H1 (cell line): ENCODE measurements at regions not wholly inside any gene's neighbourhood (a gene's known extent, or its start where the extent isn't known, plus 50 kb on each side); places are given as distances from the start of the nearest gene placed in this dataset.
A peak's percentile ranks its signal among the peaks of the same experiment; 100 is the strongest.

Experiments used
- CTCF ChIA-PET: fragments of 300-600 bp; sonication (Branson Sonifier 250); formaldehyde crosslinking; loops from one replicate; lab custom pipeline; 2021; ENCODE audit not compliant: partially characterized antibody; lab: Charles Lee
- POLR2A ChIA-PET: fragments of 300-600 bp; sonication (Branson Sonifier 250); formaldehyde crosslinking; loops from one replicate; lab custom pipeline; 2021; ENCODE audit warnings: inconsistent platforms; ENCODE audit not compliant: partially characterized antibody; lab: Charles Lee
- DNase-seq, 2 experiments: peaks; one replicate each; pipeline versions ENCODE4 v3.0.0 to v3.0.0-alpha.2; 2010 to 2022; ENCODE audit warnings: low spot score in 2 of 2, low read depth in 1 of 2, mixed read lengths in 1 of 2
- FAIRE-seq: peaks from 2 replicates; lab custom pipeline; 2011; peaks lifted over from hg19 to GRCh38; lab: Jason Lieb, UNC
- H2AFZ ChIP-seq: 2 replicates; pipeline ENCODE4 v1.8.1; 2012; ENCODE audit warnings: low read length, inconsistent platforms
- H2AK5ac ChIP-seq: 2 replicates; pipeline ENCODE4 v1.6.1; 2013; ENCODE audit warnings: low read depth, low read length
- H2BK120ac ChIP-seq: replicated peaks from 2 replicates; pipeline ENCODE3; 2013; ENCODE audit warnings: low read depth, low read length, inconsistent platforms
- H2BK12ac ChIP-seq: 2 replicates; pipeline ENCODE4 v1.6.1; 2013; ENCODE audit warnings: low read depth, low read length
- H2BK15ac ChIP-seq: 2 replicates; pipeline ENCODE4 v1.6.1; 2013; ENCODE audit warnings: low read length
- H2BK20ac ChIP-seq: 2 replicates; pipeline ENCODE4 v1.6.1; 2013; ENCODE audit warnings: low read length
- H2BK5ac ChIP-seq: 2 replicates; pipeline ENCODE4 v1.6.1; 2013; ENCODE audit warnings: low read depth, low read length
- H3K14ac ChIP-seq: 2 replicates; pipeline ENCODE4 v1.6.1; 2013; ENCODE audit warnings: inconsistent platforms; ENCODE audit not compliant: insufficient read length
- H3K18ac ChIP-seq: 2 replicates; pipeline ENCODE4 v1.6.1; 2013; ENCODE audit warnings: low read length; ENCODE audit errors: extremely low read depth
- H3K23ac ChIP-seq: 2 replicates; pipeline ENCODE4 v1.6.1; 2013; ENCODE audit warnings: inconsistent platforms; ENCODE audit not compliant: insufficient read length
- H3K23me2 ChIP-seq: 2 replicates; pipeline ENCODE4 v1.6.1; 2013; ENCODE audit warnings: low read depth, low read length
- H3K27ac ChIP-seq: 2 replicates; pipeline ENCODE4 v1.6.1; 2011; ENCODE audit warnings: low read depth, low read length, inconsistent platforms
- H3K27me3 ChIP-seq, 4 experiments: replicated peaks in 1 of 4; 1 replicate in 1 of 4; 2 replicates in 3 of 4; pipeline versions ENCODE4 v1.6.1 to v1.8.1; 2011 to 2013; ENCODE audit warnings: low read length in 3 of 4, mild to moderate bottlenecking in 3 of 4, inconsistent platforms in 2 of 4, mixed read lengths in 2 of 4, moderate library complexity in 1 of 4; ENCODE audit not compliant: control insufficient read depth in 3 of 4, insufficient read depth in 3 of 4; ENCODE audit errors: extremely low read depth in 1 of 4
- H3K36me3 ChIP-seq, 4 experiments: 2 replicates each; pipeline versions ENCODE4 v1.6.1 to v1.8.1; 2011 to 2013; ENCODE audit warnings: mild to moderate bottlenecking in 4 of 4, low read length in 3 of 4, moderate library complexity in 2 of 4, control low read depth in 1 of 4, inconsistent platforms in 1 of 4; ENCODE audit not compliant: insufficient read depth in 4 of 4, control insufficient read depth in 2 of 4
- H3K4ac ChIP-seq: replicated peaks from 2 replicates; pipeline ENCODE3; 2013; ENCODE audit warnings: low read length, low read depth, mixed read lengths, inconsistent platforms; ENCODE audit not compliant: insufficient read length
- H3K4me1 ChIP-seq, 4 experiments: replicated peaks in 1 of 4; 1 replicate in 1 of 4; 2 replicates in 3 of 4; pipeline versions ENCODE4 v1.6.1 to v1.8.1; 2011 to 2013; ENCODE audit warnings: low read length in 3 of 4, inconsistent platforms in 2 of 4, mixed read lengths in 1 of 4; ENCODE audit not compliant: insufficient read depth in 4 of 4, control insufficient read depth in 3 of 4
- H3K4me2 ChIP-seq, 2 experiments: 2 replicates each; pipeline versions ENCODE4 v1.6.1 to v1.8.1; 2011 to 2013; ENCODE audit warnings: low read depth in 2 of 2, low read length in 2 of 2, control low read depth in 1 of 2, inconsistent platforms in 1 of 2, mild to moderate bottlenecking in 1 of 2; ENCODE audit not compliant: insufficient read depth in 1 of 2
- H3K4me3 ChIP-seq, 4 experiments: fragments of 200-600, 300-600 bp in 1 of 4; sonication (generic), shearing (Covaris generic), sonication (Bioruptor Twin) in 1 of 4; 2 replicates each; pipeline versions ENCODE4 v1.5.1 to v1.8.1; 2011 to 2016; ENCODE audit warnings: low read length in 4 of 4, low read depth in 3 of 4, control low read depth in 2 of 4, inconsistent platforms in 2 of 4, mild to moderate bottlenecking in 2 of 4, mixed read lengths in 1 of 4, moderate library complexity in 1 of 4; ENCODE audit not compliant: insufficient read depth in 2 of 4; ENCODE audit errors: extremely low read depth in 1 of 4
- H3K56ac ChIP-seq: replicated peaks from 2 replicates; pipeline ENCODE3; 2013; ENCODE audit warnings: low read depth, mild to moderate bottlenecking, mixed read lengths, low read length, inconsistent platforms; ENCODE audit not compliant: insufficient read length
- H3K79me1 ChIP-seq: 2 replicates; pipeline ENCODE4 v1.6.1; 2013; ENCODE audit warnings: low read depth, low read length, control low read depth
- H3K79me2 ChIP-seq, 2 experiments: 2 replicates each; pipeline versions ENCODE4 v1.6.1 to v1.8.1; 2012 to 2013; ENCODE audit warnings: low read length in 2 of 2, mild to moderate bottlenecking in 2 of 2, inconsistent platforms in 1 of 2; ENCODE audit not compliant: insufficient read depth in 2 of 2, control insufficient read depth in 1 of 2
- H3K9ac ChIP-seq, 4 experiments: replicated peaks in 1 of 4; 1 replicate in 1 of 4; 2 replicates in 3 of 4; pipeline versions ENCODE4 v1.6.1 to v1.8.1; 2011 to 2013; ENCODE audit warnings: low read depth in 3 of 4, low read length in 3 of 4, control low read depth in 2 of 4, mild to moderate bottlenecking in 2 of 4, moderate library complexity in 2 of 4, inconsistent platforms in 1 of 4; ENCODE audit errors: extremely low read depth in 1 of 4
- H3K9me3 ChIP-seq, 2 experiments: 2 replicates each; pipeline versions ENCODE4 v1.6.1 to v1.8.1; 2012 to 2013; ENCODE audit warnings: mild to moderate bottlenecking in 2 of 2, moderate library complexity in 2 of 2, control low read depth in 1 of 2, inconsistent platforms in 1 of 2, low read depth in 1 of 2, low read length in 1 of 2, mixed read lengths in 1 of 2; ENCODE audit not compliant: insufficient read depth in 2 of 2
- H4K20me1 ChIP-seq, 2 experiments: replicated peaks in 1 of 2; 2 replicates each; pipeline versions ENCODE3 to v1.8.1; 2011 to 2013; ENCODE audit warnings: inconsistent platforms in 2 of 2, low read length in 2 of 2, mild to moderate bottlenecking in 1 of 2; ENCODE audit not compliant: insufficient read depth in 2 of 2, control insufficient read depth in 1 of 2
- H4K5ac ChIP-seq: 2 replicates; pipeline ENCODE4 v1.6.1; 2013; ENCODE audit warnings: low read length, low read depth, mixed read lengths, inconsistent platforms; ENCODE audit not compliant: insufficient read length
- H4K8ac ChIP-seq: 2 replicates; pipeline ENCODE4 v1.8.0; 2013; ENCODE audit warnings: mild to moderate bottlenecking, moderate library complexity, low read length, inconsistent platforms; ENCODE audit not compliant: insufficient read depth; ENCODE audit errors: extremely low read depth
- H4K91ac ChIP-seq: replicated peaks from 2 replicates; pipeline ENCODE3; 2013; ENCODE audit warnings: low read length, mixed read lengths, inconsistent platforms; ENCODE audit not compliant: insufficient read length
- CHD2 ChIP-seq: IDR thresholded peaks from 2 replicates; pipeline ENCODE4 v1.6.1; 2012; ENCODE audit warnings: low read length, improper control_type of control experiment
- EGR1 ChIP-seq: IDR thresholded peaks from 2 replicates; pipeline ENCODE4 v1.6.1; 2011; ENCODE audit warnings: low read depth, low read length, borderline replicate concordance
- JUND ChIP-seq: IDR thresholded peaks from 2 replicates; pipeline ENCODE4 v1.6.1; 2011; ENCODE audit warnings: mild to moderate bottlenecking, improper control_type of control experiment, low read length
- POU5F1 ChIP-seq: IDR thresholded peaks from 2 replicates; pipeline ENCODE4 v1.6.1; 2011; ENCODE audit warnings: low read depth, mild to moderate bottlenecking, low read length, moderate library complexity
- RFX5 ChIP-seq: IDR thresholded peaks from 2 replicates; pipeline ENCODE4 v1.6.1; 2011; ENCODE audit warnings: low read depth, low read length, improper control_type of control experiment, borderline replicate concordance
- SIN3A ChIP-seq, 2 experiments: IDR thresholded peaks in 1 of 2; conservative IDR thresholded peaks in 1 of 2; 2 replicates each; pipeline ENCODE4 v1.6.1; 2011 to 2012; ENCODE audit warnings: low read length in 2 of 2, improper control_type of control experiment in 1 of 2, low read depth in 1 of 2, mild to moderate bottlenecking in 1 of 2
- SRF ChIP-seq: IDR thresholded peaks from 2 replicates; pipeline ENCODE4 v1.6.1; 2011; ENCODE audit warnings: mild to moderate bottlenecking, low read depth, low read length, moderate library complexity
- TAF1 ChIP-seq: IDR thresholded peaks from 2 replicates; pipeline ENCODE4 v1.6.1; 2011; ENCODE audit warnings: mild to moderate bottlenecking, low read depth, low read length
- TBP ChIP-seq: IDR thresholded peaks from 2 replicates; pipeline ENCODE4 v1.6.1; 2011; ENCODE audit warnings: low read depth, low read length, improper control_type of control experiment
- WGBS, 2 experiments: shearing (Covaris generic) in 1 of 2; methylation state at CpG; one replicate each; pipeline versions ENCODE4 v1.1.6 to v1.1.7; 2013 to 2015; ENCODE audit warnings: low lambda C conversion rate in 2 of 2, mixed read lengths in 2 of 2, inconsistent platforms in 1 of 2, low coverage in 1 of 2, missing lambda C conversion rate in 1 of 2; ENCODE audit not compliant: insufficient replicate concordance in 2 of 2, insufficient coverage in 1 of 2, insufficient read length in 1 of 2; ENCODE audit errors: extremely low coverage in 1 of 2, missing lambda C conversion rate in 1 of 2; 5-methylcytosine and 5-hydroxymethylcytosine counted together
- TF ChIP-seq, protein P1 (sequence below): IDR thresholded peaks from 2 replicates; pipeline ENCODE4 v1.6.1; 2011; ENCODE audit warnings: low read depth, mild to moderate bottlenecking, low read length; ENCODE audit not compliant: insufficient read depth
- TF ChIP-seq, protein P2 (sequence below), 3 experiments: IDR thresholded peaks; 1 replicate in 2 of 3; 2 replicates in 1 of 3; pipeline versions ENCODE4 v1.5.1 to v1.6.1; 2011; ENCODE audit warnings: low read length in 3 of 3, mild to moderate bottlenecking in 3 of 3, inconsistent platforms in 2 of 3, low read depth in 1 of 3, moderate library complexity in 1 of 3; ENCODE audit not compliant: insufficient read depth in 1 of 3; ENCODE audit errors: control extremely low read depth in 1 of 3

DNA sequence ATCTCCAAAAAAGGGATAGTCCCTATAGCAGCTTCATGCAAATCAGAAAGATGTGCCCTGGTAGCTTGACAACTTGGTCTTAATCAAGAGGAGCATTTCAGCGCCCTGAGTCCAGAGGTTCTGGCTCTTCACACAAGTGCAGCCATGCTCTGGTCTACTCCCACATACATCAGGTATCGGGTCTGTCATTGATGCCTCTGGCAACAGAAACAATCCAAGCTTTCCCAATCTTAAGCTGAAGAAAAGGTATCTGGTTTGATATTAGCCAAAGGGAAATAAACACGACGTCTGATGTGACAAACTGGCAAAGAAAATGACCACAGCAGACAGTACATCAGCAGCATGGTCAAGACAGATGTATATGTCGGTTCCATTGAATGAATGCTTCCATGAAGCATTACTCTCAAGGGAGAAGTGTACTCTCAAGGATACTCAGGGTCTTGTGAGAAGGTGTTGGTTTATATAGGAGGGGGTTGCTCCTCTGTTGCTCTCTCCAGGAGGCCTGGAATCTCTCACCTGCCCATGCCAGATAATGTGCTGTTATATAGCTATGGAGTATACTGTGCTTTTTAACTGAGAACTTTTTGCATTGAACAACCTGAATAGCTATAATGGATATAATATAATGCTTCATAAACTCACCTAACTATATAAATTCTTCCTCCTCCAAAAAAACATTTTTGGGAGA is 879.6 kb upstream of the PCDH10 start:
- no peak for FAIRE-seq
- Histone ChIP-seq H3K79me2 (no peaks in the 10 kb centered on the region), H3K9ac (no peak overlapping the region), H3K56ac (no peak overlapping the region), H2BK5ac (no peak overlapping the region), H4K91ac (no peak overlapping the region), H2BK20ac (no peak overlapping the region), H3K23me2 (no peaks in the 10 kb centered on the region), H4K5ac (no peak overlapping the region), H3K79me1 (no peaks in the 10 kb centered on the region), H3K9me3 (no peaks in the 10 kb centered on the region), H3K4me3 (no peak overlapping the region), H3K27me3 (no peaks in the 10 kb centered on the region), H2AFZ (peak overlapping the region; percentile 78), H3K14ac (no peak overlapping the region), H2AK5ac (no peak overlapping the region), H3K18ac (no peak overlapping the region), H3K27ac (no peak overlapping the region), H3K36me3 (no peaks in the 10 kb centered on the region), H2BK12ac (no peak overlapping the region), H3K23ac (no peak overlapping the region), H4K8ac (no peak overlapping the region), H2BK15ac (no peak overlapping the region), H2BK120ac (no peak overlapping the region), H4K20me1 (no peaks in the 10 kb centered on the region)
- ChIA-PET POLR2A (interaction anchor here (0.6 kb wide), 1 partner anchor 14 kb away, joined by 4 read pairs; no protein-coding TSS in a partner anchor), CTCF (interaction anchor here (0.7 kb wide), 1 partner anchor 39 kb away, joined by 3 read pairs; no protein-coding TSS in a partner anchor)
- 90% methylated on average over 5 of the region's 5 CpGs; no CpG with 5 or more reads in 1 of the 2 experiments for WGBS, 2 experiments
- TF ChIP-seq JUND: no peak
- no peak for TF ChIP-seq SIN3A (conservative IDR thresholded peaks at IDR 0.05 in 1 of 2, IDR thresholded peaks at IDR 0.05 in 1 of 2; ENCODE audit: low read depth in 1 of 2, low read length in 2 of 2)
- TF ChIP-seq SRF: no peak
- TF ChIP-seq, protein P1, sequence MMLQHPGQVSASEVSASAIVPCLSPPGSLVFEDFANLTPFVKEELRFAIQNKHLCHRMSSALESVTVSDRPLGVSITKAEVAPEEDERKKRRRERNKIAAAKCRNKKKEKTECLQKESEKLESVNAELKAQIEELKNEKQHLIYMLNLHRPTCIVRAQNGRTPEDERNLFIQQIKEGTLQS: no peak
- no peak for TF ChIP-seq EGR1
- no peak for TF ChIP-seq TAF1
- TF ChIP-seq POU5F1: no peak
- TF ChIP-seq RFX5: no peak
- TF ChIP-seq, protein P2, sequence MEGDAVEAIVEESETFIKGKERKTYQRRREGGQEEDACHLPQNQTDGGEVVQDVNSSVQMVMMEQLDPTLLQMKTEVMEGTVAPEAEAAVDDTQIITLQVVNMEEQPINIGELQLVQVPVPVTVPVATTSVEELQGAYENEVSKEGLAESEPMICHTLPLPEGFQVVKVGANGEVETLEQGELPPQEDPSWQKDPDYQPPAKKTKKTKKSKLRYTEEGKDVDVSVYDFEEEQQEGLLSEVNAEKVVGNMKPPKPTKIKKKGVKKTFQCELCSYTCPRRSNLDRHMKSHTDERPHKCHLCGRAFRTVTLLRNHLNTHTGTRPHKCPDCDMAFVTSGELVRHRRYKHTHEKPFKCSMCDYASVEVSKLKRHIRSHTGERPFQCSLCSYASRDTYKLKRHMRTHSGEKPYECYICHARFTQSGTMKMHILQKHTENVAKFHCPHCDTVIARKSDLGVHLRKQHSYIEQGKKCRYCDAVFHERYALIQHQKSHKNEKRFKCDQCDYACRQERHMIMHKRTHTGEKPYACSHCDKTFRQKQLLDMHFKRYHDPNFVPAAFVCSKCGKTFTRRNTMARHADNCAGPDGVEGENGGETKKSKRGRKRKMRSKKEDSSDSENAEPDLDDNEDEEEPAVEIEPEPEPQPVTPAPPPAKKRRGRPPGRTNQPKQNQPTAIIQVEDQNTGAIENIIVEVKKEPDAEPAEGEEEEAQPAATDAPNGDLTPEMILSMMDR (IDR thresholded peaks at IDR 0.05; ENCODE audit: control extremely low read depth in 1 of 3, insufficient read depth in 1 of 3, low read depth in 1 of 3, low read length in 3 of 3): no peak
- TF ChIP-seq CHD2: no peak
- TF ChIP-seq TBP: no peak
- TF ChIP-seq, all 59 proteins: peak for 0
- Histone ChIP-seq H3K4me1 (no peaks in the 10 kb centered on the region), H3K4ac (no peak overlapping the region), H3K4me2 (no peak overlapping the region)
- no peak for DNase-seq
